PFSK-1 (cell line): ENCODE measurements at regions not wholly inside any gene's neighbourhood (a gene's known extent, or its start where the extent isn't known, plus 50 kb on each side); places are given as distances from the start of the nearest gene placed in this dataset.

ENCODE experiments used
- POLR2AphosphoS5 ChIP-seq: IDR thresholded peaks from 2 replicates; pipeline ENCODE4 v1.6.1; 2012; ENCODE audit warnings: low read depth, mild to moderate bottlenecking, control low read depth, low read length, moderate library complexity
- SIN3A ChIP-seq: IDR thresholded peaks from 2 replicates; pipeline ENCODE4 v1.6.1; 2012; ENCODE audit warnings: mild to moderate bottlenecking, low read length, moderate library complexity, borderline replicate concordance; ENCODE audit not compliant: insufficient read depth
- TAF1 ChIP-seq: IDR thresholded peaks from 2 replicates; pipeline ENCODE4 v1.6.1; 2012; ENCODE audit warnings: low read length, control low read depth, borderline replicate concordance; ENCODE audit not compliant: insufficient read depth
- TF ChIP-seq, protein P1 (sequence below), 2 experiments: IDR thresholded peaks; 2 replicates each; pipeline versions ENCODE4 v1.6.1 to v1.8.0; 2011 to 2012; ENCODE audit warnings: low read depth in 2 of 2, low read length in 2 of 2, control low read depth in 1 of 2, inconsistent platforms in 1 of 2, mild to moderate bottlenecking in 1 of 2, moderate library complexity in 1 of 2; ENCODE audit not compliant: insufficient read depth in 1 of 2

GRCh38 chr12:58272461-58272860, 331.1 kb downstream of the ATP23 start:
- TF ChIP-seq, protein P1, sequence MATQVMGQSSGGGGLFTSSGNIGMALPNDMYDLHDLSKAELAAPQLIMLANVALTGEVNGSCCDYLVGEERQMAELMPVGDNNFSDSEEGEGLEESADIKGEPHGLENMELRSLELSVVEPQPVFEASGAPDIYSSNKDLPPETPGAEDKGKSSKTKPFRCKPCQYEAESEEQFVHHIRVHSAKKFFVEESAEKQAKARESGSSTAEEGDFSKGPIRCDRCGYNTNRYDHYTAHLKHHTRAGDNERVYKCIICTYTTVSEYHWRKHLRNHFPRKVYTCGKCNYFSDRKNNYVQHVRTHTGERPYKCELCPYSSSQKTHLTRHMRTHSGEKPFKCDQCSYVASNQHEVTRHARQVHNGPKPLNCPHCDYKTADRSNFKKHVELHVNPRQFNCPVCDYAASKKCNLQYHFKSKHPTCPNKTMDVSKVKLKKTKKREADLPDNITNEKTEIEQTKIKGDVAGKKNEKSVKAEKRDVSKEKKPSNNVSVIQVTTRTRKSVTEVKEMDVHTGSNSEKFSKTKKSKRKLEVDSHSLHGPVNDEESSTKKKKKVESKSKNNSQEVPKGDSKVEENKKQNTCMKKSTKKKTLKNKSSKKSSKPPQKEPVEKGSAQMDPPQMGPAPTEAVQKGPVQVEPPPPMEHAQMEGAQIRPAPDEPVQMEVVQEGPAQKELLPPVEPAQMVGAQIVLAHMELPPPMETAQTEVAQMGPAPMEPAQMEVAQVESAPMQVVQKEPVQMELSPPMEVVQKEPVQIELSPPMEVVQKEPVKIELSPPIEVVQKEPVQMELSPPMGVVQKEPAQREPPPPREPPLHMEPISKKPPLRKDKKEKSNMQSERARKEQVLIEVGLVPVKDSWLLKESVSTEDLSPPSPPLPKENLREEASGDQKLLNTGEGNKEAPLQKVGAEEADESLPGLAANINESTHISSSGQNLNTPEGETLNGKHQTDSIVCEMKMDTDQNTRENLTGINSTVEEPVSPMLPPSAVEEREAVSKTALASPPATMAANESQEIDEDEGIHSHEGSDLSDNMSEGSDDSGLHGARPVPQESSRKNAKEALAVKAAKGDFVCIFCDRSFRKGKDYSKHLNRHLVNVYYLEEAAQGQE (IDR thresholded peaks at IDR 0.05; ENCODE audit: insufficient read depth in 1 of 2, low read depth in 2 of 2, low read length in 2 of 2), result no peak
- TF ChIP-seq SIN3A, result no peak
- no peak for TF ChIP-seq TAF1
- TF ChIP-seq POLR2AphosphoS5, result no peak
